Omental fat pad (tissue), 3 donors: ENCODE measurements at regions not wholly inside any gene's neighbourhood (a gene's known extent, or its start where the extent isn't known, plus 50 kb on each side); places are given as distances from the start of the nearest gene placed in this dataset.

ENCODE experiments used
- ATAC-seq: fragments of 150-250 bp; one replicate; pipeline ENCODE4 v1.9.1; 2016; ENCODE audit warnings: mild to moderate bottlenecking, moderate library complexity; ENCODE audit not compliant: low FRiP score
- DNase-seq: peaks from one replicate; pipeline ENCODE4 v3.0.0-alpha.2; 2019; ENCODE audit warnings: low spot score
- TF ChIP-seq, protein P1 (sequence below), 3 donors: fragments of 450-650 bp; IDR thresholded peaks; one replicate each; pipeline ENCODE4 v1.5.1; 2016 to 2017; ENCODE audit warnings: antibody characterized with exemption in 3 of 3, mild to moderate bottlenecking in 3 of 3, moderate library complexity in 2 of 3

DNA sequence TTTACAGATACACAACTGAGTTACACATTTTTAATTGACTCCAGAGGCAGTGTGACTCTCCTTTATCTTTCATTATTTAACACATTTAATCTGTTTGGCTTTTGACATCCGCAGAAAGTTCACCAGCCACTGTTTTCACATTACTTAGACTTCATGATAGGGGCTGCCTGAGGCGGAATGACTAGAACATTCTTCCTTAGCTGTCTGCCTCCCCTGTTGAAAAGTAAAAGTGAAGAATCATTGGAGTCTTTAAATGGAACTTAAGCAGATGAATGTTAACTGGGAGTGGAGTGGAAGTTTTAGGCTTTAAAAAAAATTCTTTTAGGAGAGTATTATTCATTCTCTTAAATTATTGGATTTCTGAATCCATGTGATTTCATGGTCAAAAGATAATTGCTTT is 229.2 kb upstream of the MTNR1B start:
- DNase-seq, result no peak
- no peak for ATAC-seq
- TF ChIP-seq, protein P1, sequence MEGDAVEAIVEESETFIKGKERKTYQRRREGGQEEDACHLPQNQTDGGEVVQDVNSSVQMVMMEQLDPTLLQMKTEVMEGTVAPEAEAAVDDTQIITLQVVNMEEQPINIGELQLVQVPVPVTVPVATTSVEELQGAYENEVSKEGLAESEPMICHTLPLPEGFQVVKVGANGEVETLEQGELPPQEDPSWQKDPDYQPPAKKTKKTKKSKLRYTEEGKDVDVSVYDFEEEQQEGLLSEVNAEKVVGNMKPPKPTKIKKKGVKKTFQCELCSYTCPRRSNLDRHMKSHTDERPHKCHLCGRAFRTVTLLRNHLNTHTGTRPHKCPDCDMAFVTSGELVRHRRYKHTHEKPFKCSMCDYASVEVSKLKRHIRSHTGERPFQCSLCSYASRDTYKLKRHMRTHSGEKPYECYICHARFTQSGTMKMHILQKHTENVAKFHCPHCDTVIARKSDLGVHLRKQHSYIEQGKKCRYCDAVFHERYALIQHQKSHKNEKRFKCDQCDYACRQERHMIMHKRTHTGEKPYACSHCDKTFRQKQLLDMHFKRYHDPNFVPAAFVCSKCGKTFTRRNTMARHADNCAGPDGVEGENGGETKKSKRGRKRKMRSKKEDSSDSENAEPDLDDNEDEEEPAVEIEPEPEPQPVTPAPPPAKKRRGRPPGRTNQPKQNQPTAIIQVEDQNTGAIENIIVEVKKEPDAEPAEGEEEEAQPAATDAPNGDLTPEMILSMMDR (IDR thresholded peaks at IDR 0.05), result no peak

DNA sequence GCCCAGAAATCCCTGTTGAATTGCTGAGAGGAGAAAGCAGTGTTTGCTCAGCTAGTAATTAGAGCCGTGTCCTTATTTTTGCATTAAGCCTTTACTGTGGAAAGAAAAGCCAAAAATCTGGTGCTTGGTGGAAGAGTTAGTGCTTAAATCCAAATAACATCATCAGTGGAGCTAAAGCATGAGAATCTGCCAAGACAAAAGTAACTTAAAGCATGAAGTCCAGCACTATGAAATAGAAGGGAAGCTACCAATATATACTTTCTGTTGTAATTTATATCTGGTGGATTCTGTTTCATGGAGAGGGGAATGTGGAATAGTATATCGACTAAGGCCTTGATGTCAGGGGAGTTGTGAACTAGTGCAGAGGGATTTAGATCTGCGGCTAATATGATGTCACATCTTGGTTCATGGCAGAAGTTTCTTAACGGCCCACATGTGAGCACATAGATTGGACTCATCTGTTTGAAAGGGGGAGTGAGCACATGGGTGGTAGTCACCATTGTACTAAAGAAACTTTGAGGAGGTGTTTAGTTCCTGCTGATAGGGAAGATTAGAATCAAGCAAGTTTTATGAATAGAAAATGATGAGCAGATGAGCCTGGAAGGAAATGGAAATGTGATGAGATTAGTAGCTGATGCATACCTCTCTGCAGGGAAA is 224.4 kb upstream of the MTNR1B start:
- TF ChIP-seq, protein P1 (IDR thresholded peaks at IDR 0.05), result no peak
- DNase-seq (no peak), ATAC-seq (no peak)

DNA sequence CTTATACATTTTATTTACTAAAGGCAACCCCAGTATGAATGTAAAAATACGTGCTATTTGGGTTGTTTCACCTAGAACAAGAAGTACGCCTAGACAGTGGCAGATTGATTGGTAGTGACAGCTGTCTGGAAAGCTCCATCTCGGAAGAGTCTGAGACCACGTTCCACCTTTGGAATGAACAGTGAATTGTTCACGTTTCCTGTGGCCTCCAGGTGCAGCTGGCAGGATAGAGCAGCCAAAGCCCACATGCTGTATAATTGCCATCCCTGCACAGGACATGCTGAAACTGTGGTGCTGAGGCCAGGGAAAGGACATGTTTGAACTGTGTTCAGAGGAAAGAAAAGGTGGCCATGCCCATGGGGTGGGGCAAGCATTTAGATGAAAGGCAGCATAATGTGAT is 218.7 kb upstream of the MTNR1B start:
- TF ChIP-seq, protein P1 (IDR thresholded peaks at IDR 0.05), result no peak
- DNase-seq (no peak), ATAC-seq (no peak)

DNA sequence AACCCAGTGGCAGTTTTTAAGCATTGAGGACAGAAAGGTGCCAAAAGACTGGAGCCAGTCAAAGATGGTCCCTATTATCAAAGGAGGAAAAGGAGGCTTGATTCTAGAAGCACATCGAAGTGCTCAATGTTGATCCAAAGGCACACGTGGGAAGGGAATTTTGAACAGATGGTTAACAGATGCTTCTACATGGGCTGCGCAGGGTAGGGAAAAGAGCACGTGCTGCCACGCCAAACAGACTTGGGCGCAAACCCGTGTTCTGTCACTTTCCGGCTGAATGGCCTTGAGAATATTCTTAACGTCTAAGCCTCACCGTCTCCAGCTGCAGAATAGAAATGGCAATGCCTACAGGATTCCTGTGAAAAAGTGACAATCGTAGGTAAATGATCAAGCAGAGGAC is 217.9 kb upstream of the MTNR1B start:
- ATAC-seq (no peak), DNase-seq (no peak)
- TF ChIP-seq, protein P1 (IDR thresholded peaks at IDR 0.05), result no peak

DNA sequence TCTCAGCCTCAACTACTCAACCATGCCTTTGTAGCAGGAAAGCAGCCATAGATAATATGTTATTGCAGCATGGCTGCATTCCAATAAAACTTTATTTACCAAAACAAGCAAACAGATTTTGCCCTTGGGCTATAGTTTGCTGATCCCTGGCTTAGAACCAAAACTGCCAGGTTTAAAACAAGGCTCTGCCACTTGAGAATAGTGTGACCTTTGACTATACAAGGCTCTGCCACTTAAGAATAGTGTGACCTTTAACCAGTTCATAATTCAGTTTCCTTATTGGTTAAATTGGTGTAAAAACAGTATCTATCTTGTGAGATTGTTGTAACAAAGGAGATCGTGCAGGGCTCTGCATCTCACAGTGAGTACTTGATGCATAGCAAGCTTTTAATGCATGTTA is 217.3 kb upstream of the MTNR1B start:
- DNase-seq (no peak), ATAC-seq (no peak)
- TF ChIP-seq, protein P1 (IDR thresholded peaks at IDR 0.05), result no peak

DNA sequence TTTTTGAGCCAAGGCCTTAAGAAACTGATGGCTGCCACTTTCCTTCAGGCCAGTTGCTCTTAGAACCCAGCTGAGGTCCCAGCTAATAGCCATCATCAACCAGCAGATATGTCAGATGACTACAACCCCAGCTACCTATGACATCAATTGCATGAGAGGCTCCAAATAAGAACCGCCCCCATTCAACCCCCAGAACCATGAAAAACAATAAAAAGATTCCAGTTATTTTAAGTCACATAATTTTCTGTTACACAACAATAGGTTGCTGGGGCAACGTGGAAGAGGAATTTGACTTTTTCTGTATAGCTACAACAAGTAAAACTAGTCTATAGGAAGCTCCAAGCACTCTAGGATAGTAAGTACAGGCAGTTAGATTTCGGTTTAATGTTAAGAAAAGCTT is 216.3 kb upstream of the MTNR1B start:
- DNase-seq (no peak), ATAC-seq (no peak)
- TF ChIP-seq, protein P1 (IDR thresholded peaks at IDR 0.05), result no peak

DNA sequence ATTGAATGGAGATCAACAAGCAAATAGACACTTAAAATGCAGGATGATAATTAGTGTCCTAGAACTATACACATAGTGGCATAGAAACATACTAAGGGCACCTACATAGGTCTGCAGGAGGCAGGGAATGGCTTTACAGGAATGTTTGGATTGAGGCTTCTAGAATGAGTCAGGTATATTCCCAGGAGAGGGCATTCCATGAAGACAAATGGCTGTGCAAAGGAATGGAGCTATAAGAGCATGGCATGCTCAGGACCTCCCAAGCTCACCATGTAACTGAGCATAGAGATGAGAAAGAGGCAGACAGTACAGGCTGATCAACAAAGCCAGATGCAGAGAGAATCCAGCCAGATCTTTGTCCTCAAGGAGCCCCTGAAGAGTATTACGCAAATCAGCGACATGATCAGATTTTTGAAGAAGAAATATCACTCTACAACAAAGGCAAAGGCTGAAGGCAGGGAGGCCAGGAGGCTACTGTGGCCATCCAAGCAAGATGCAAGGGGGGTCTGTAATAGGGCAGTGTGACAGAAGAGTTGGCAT is 211.1 kb upstream of the MTNR1B start:
- no peak for ATAC-seq
- TF ChIP-seq, protein P1 (IDR thresholded peaks at IDR 0.05), result no peak
- no peak for DNase-seq
